ENCODE measurements at regions not wholly inside any gene's neighbourhood (a gene's known extent, or its start where the extent isn't known, plus 50 kb on each side); places are given as distances from the start of the nearest gene placed in this dataset.

DNA sequence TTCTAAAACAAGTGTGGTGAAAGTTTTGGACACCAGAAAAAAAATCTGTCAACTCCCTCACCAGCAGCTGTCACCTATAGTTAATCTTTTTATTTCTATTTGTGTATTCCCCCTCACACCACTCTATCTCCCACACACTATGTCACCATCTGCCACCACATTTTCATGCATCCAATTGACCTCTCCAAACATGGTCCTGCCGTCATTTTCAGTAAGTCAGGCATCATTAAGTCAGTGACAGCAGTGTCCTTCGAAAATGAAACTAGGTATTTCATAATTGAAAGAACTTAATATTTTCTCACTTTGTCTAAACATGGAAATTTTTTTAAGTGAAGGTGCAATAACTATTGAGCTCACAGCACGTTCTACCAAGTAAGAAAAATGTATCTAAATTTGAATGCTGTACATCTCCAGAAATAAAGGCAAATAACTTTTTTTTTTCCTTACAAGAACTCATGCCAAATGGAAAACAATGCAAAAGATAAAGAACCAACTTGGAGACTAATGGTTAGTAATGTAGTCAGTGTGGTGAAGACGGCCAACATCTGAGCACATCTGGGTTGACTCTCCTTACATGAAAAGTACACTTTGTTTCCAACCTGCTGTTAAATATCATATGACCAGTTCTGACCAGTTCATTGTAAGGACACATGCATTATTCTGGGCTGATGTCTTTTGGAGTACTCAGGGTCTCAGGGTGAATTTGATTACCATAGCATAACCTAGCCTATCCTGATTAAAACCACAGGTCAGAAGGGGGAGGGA is 623.3 kb upstream of the MANEA start (continued):
- TF ChIP-seq DPF2 (IDR thresholded peaks at IDR 0.05) (no peak), STAT3 (IDR thresholded peaks at IDR 0.05; ENCODE audit: low read depth, low read length) (no peak), EED (IDR thresholded peaks at IDR 0.05; ENCODE audit: low read depth) (no peak), HDGF (IDR thresholded peaks at IDR 0.05) (no peak), NKRF (conservative IDR thresholded peaks at IDR 0.05) (no peak), BCL3 (IDR thresholded peaks at IDR 0.05; ENCODE audit: borderline replicate concordance, insufficient read depth, low read depth, low read length, poor library complexity, severe bottlenecking) (no peak), RCOR1 (conservative IDR thresholded peaks at IDR 0.05; ENCODE audit: low read depth, low read length) (no peak), SMC3 (IDR thresholded peaks at IDR 0.05; ENCODE audit: borderline replicate concordance, low read length) (no peak), RAD51 (IDR thresholded peaks at IDR 0.05) (peak; percentile 10; the same call in 1 of the 2 replicates), MTA3 (IDR thresholded peaks at IDR 0.05; ENCODE audit: borderline replicate concordance, low read length) (no peak), ZBTB4 (CRISPR knock-in tag; IDR thresholded peaks at IDR 0.05) (no peak), MEF2B (IDR thresholded peaks at IDR 0.05; ENCODE audit: partially characterized antibody, poor library complexity, severe bottlenecking) (peak; percentile 23), IRF4 (IDR thresholded peaks at IDR 0.05; ENCODE audit: low read depth, low read length) (no peak), SPI1 (IDR thresholded peaks at IDR 0.05; ENCODE audit: borderline replicate concordance, insufficient read depth, low read depth, low read length) (no peak), NR2C2 (IDR thresholded peaks at IDR 0.05; ENCODE audit: borderline replicate concordance, control insufficient read depth, insufficient read length, low read depth) (no peak)
- TF ChIP-seq, protein P1, sequence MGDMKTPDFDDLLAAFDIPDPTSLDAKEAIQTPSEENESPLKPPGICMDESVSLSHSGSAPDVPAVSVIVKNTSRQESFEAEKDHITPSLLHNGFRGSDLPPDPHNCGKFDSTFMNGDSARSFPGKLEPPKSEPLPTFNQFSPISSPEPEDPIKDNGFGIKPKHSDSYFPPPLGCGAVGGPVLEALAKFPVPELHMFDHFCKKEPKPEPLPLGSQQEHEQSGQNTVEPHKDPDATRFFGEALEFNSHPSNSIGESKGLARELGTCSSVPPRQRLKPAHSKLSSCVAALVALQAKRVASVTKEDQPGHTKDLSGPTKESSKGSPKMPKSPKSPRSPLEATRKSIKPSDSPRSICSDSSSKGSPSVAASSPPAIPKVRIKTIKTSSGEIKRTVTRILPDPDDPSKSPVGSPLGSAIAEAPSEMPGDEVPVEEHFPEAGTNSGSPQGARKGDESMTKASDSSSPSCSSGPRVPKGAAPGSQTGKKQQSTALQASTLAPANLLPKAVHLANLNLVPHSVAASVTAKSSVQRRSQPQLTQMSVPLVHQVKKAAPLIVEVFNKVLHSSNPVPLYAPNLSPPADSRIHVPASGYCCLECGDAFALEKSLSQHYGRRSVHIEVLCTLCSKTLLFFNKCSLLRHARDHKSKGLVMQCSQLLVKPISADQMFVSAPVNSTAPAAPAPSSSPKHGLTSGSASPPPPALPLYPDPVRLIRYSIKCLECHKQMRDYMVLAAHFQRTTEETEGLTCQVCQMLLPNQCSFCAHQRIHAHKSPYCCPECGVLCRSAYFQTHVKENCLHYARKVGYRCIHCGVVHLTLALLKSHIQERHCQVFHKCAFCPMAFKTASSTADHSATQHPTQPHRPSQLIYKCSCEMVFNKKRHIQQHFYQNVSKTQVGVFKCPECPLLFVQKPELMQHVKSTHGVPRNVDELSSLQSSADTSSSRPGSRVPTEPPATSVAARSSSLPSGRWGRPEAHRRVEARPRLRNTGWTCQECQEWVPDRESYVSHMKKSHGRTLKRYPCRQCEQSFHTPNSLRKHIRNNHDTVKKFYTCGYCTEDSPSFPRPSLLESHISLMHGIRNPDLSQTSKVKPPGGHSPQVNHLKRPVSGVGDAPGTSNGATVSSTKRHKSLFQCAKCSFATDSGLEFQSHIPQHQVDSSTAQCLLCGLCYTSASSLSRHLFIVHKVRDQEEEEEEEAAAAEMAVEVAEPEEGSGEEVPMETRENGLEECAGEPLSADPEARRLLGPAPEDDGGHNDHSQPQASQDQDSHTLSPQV (IDR thresholded peaks at IDR 0.05) = no peak
- TF ChIP-seq, protein P2, sequence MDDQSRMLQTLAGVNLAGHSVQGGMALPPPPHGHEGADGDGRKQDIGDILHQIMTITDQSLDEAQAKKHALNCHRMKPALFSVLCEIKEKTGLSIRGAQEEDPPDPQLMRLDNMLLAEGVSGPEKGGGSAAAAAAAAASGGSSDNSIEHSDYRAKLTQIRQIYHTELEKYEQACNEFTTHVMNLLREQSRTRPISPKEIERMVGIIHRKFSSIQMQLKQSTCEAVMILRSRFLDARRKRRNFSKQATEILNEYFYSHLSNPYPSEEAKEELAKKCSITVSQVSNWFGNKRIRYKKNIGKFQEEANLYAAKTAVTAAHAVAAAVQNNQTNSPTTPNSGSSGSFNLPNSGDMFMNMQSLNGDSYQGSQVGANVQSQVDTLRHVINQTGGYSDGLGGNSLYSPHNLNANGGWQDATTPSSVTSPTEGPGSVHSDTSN (IDR thresholded peaks at IDR 0.05; ENCODE audit: insufficient replicate concordance, low read depth, low read length) = no peak

Data from GM12878 (cell line).